Natural killer cell (primary cell): ENCODE measurements at regions not wholly inside any gene's neighbourhood (a gene's known extent, or its start where the extent isn't known, plus 50 kb on each side); places are given as distances from the start of the nearest gene placed in this dataset.
"Not testable (repeated sequence)": the region's sequence is repeated elsewhere in the genome, so short reads cannot be mapped to it uniquely, and the experiment has no call there.

ENCODE experiments used
- ATAC-seq, 3 donors: fragments of 150-1000 bp in 2 of 3; fragments of 200-7000 bp in 1 of 3; cut with Tn5 transposase; 1 replicate in 1 of 3; 2 replicates in 2 of 3; pipeline ENCODE4 v1.10.0; 2021; ENCODE audit warnings: mild to moderate bottlenecking in 2 of 3, moderate library complexity in 2 of 3
- DNase-seq, 2 donors: peaks; one replicate each; pipeline versions ENCODE4 v3.0.0 to v3.0.0-alpha.2; 2013 to 2021; ENCODE audit warnings: mixed read lengths in 1 of 2
- H3K27ac ChIP-seq: one replicate; pipeline ENCODE4 v1.5.1; 2013; ENCODE audit warnings: mild to moderate bottlenecking, low read length
- H3K27me3 ChIP-seq: one replicate; pipeline ENCODE4 v1.6.1; 2013; ENCODE audit warnings: low read length; ENCODE audit not compliant: control insufficient read depth, insufficient read depth
- H3K36me3 ChIP-seq: one replicate; pipeline ENCODE4 v1.6.1; 2013; ENCODE audit warnings: low read length; ENCODE audit not compliant: control insufficient read depth, insufficient read depth
- H3K4me1 ChIP-seq: one replicate; pipeline ENCODE4 v1.6.1; 2013; ENCODE audit warnings: low read length; ENCODE audit not compliant: control insufficient read depth, insufficient read depth
- H3K4me3 ChIP-seq: one replicate; pipeline ENCODE4 v1.5.1; 2013; ENCODE audit warnings: low read length
- H3K9me3 ChIP-seq: one replicate; pipeline ENCODE4 v1.6.1; 2013; ENCODE audit warnings: low read length; ENCODE audit not compliant: control insufficient read depth, insufficient read depth
- H3K27ac Mint-ChIP-seq, 2 donors: one replicate each; pipeline ENCODE4 v1.8.0; 2022; ENCODE audit warnings: mild to moderate bottlenecking in 2 of 2, mixed read lengths in 2 of 2, moderate library complexity in 1 of 2
- H3K27me3 Mint-ChIP-seq, 2 donors: one replicate each; pipeline ENCODE4 v1.8.0; 2022; ENCODE audit warnings: low read depth in 2 of 2, mixed read lengths in 2 of 2
- H3K36me3 Mint-ChIP-seq: one replicate; pipeline ENCODE4 v1.8.0; 2022; ENCODE audit warnings: mixed read lengths
- H3K4me1 Mint-ChIP-seq, 2 donors: one replicate each; pipeline ENCODE4 v1.8.0; 2022; ENCODE audit warnings: mixed read lengths in 2 of 2
- H3K4me3 Mint-ChIP-seq: one replicate; pipeline ENCODE4 v1.8.0; 2022; ENCODE audit warnings: mild to moderate bottlenecking, moderate library complexity, mixed read lengths
- H3K9me3 Mint-ChIP-seq, 2 donors: one replicate each; pipeline ENCODE4 v1.8.0; 2022; ENCODE audit warnings: mixed read lengths in 2 of 2
- CTCF ChIP-seq: fragments of 200-600 bp; IDR thresholded peaks from one replicate; pipeline ENCODE4 v1.8.0; 2022; ENCODE audit warnings: antibody characterized with exemption
- WGBS: methylation state at CpG from one replicate; pipeline ENCODE4 v1.1.7; 2013; ENCODE audit warnings: missing lambda C conversion rate; ENCODE audit not compliant: insufficient coverage; 5-methylcytosine and 5-hydroxymethylcytosine counted together
- intact Hi-C: fragments of 100-400 bp; cut with micrococcal nuclease; formaldehyde crosslinking; loops from one replicate; pipeline ENCODE4 v1.14.2; 2022

GRCh38 chr14:28243600-28243999 is 523.0 kb upstream of the FOXG1 start:
- DNase-seq: no peak
- Histone ChIP-seq H3K36me3 (no peaks in the 10 kb centered on the region), H3K4me1 (no peaks in the 10 kb centered on the region), H3K27me3 (no peaks in the 10 kb centered on the region), H3K27ac (no peak overlapping the region), H3K9me3 (peaks cover 3% of the 10 kb centered on the region), H3K4me3 (no peak overlapping the region)
- TF ChIP-seq CTCF: no peak
- no peaks in the 10 kb centered on the region for H3K36me3 Mint-ChIP-seq
- no peak overlapping the region for H3K27ac Mint-ChIP-seq
- 36% methylated on average over 3 of the region's 3 CpGs for WGBS
- no peaks in the 10 kb centered on the region for H3K4me1 Mint-ChIP-seq
- H3K27me3 Mint-ChIP-seq: no peaks in the 10 kb centered on the region
- peaks cover 14 to 16% of the 10 kb centered on the region in 2 donors for H3K9me3 Mint-ChIP-seq
- no peak overlapping the region for H3K4me3 Mint-ChIP-seq
- no peak for ATAC-seq
- intact Hi-C loops: no loop called here

GRCh38 chr14:28245216-28245615 is 521.4 kb upstream of the FOXG1 start:
- H3K4me3 Mint-ChIP-seq: no peak overlapping the region
- no peak for TF ChIP-seq CTCF
- Histone ChIP-seq H3K27ac (no peak overlapping the region), H3K36me3 (no peaks in the 10 kb centered on the region), H3K27me3 (no peaks in the 10 kb centered on the region), H3K9me3 (no peaks in the 10 kb centered on the region), H3K4me3 (no peak overlapping the region), H3K4me1 (no peaks in the 10 kb centered on the region)
- no peak for ATAC-seq
- no peak overlapping the region for H3K27ac Mint-ChIP-seq
- H3K9me3 Mint-ChIP-seq: peaks cover 13 to 16% of the 10 kb centered on the region in 2 donors
- no CpG with 5 or more reads among the region's 1 CpG for WGBS
- H3K27me3 Mint-ChIP-seq: no peaks in the 10 kb centered on the region
- intact Hi-C loops: no loop called here
- no peak for DNase-seq
- H3K4me1 Mint-ChIP-seq: no peaks in the 10 kb centered on the region
- H3K36me3 Mint-ChIP-seq: no peaks in the 10 kb centered on the region

GRCh38 chr14:28247491-28247890 is 519.1 kb upstream of the FOXG1 start:
- intact Hi-C loops: no loop called here
- no peaks in the 10 kb centered on the region for H3K36me3 Mint-ChIP-seq
- H3K9me3 Mint-ChIP-seq: peaks cover 16 to 19% of the 10 kb centered on the region in 2 donors

GRCh38 chr14:28252124-28252523 is 514.5 kb upstream of the FOXG1 start:
- H3K27me3 ChIP-seq, intact Hi-C loops, DNase-seq, H3K4me1 Mint-ChIP-seq, H3K36me3 Mint-ChIP-seq, H3K27ac Mint-ChIP-seq, H3K36me3 ChIP-seq, H3K27ac ChIP-seq, H3K4me3 ChIP-seq, H3K4me1 ChIP-seq, ATAC-seq, H3K27me3 Mint-ChIP-seq, H3K4me3 Mint-ChIP-seq: not testable (repeated sequence)
- H3K9me3 Mint-ChIP-seq: peaks cover 9 to 10% of the 10 kb centered on the region in 2 donors
- WGBS: 67% methylated on average over 2 of the region's 3 CpGs
- peaks cover 20% of the 10 kb centered on the region for H3K9me3 ChIP-seq

More at GRCh38 chr14:28247491-28247890, 519.1 kb upstream of the FOXG1 start:
- H3K27me3 ChIP-seq: no peaks in the 10 kb centered on the region
- H3K36me3 ChIP-seq: no peaks in the 10 kb centered on the region
- ATAC-seq (no peak), DNase-seq (no peak)
- H3K4me1 ChIP-seq: no peaks in the 10 kb centered on the region
- WGBS: no CpG with 5 or more reads among the region's 1 CpG
- no peak for TF ChIP-seq CTCF
- H3K9me3 ChIP-seq: peaks cover 7% of the 10 kb centered on the region
- Mint-ChIP-seq H3K4me1 (no peaks in the 10 kb centered on the region), H3K27ac (no peak overlapping the region), H3K4me3 (no peak overlapping the region), H3K27me3 (no peaks in the 10 kb centered on the region)
- no peak overlapping the region for H3K4me3 ChIP-seq
- H3K27ac ChIP-seq: no peak overlapping the region
